DOHH2 (cell line): ENCODE measurements at regions not wholly inside any gene's neighbourhood (a gene's known extent, or its start where the extent isn't known, plus 50 kb on each side); places are given as distances from the start of the nearest gene placed in this dataset.

ENCODE experiments used
- H3F3A ChIP-seq: fragments of 200-600 bp; sonication (generic), shearing (Covaris generic); 2 replicates; pipeline ENCODE4 v1.6.0; 2016; ENCODE audit warnings: antibody characterized with exemption, mild to moderate bottlenecking; ENCODE audit not compliant: control insufficient read depth, insufficient read depth
- H3K27ac ChIP-seq: fragments of 200-600 bp; sonication (generic); 2 replicates; pipeline ENCODE4 v1.5.1; 2014; ENCODE audit warnings: low read depth, mild to moderate bottlenecking, low read length, moderate library complexity
- H3K27me3 ChIP-seq: fragments of 200-600 bp; sonication (generic); 2 replicates; pipeline ENCODE4 v1.6.1; 2014; ENCODE audit warnings: mild to moderate bottlenecking, low read length, mixed read lengths; ENCODE audit not compliant: control insufficient read depth
- H3K36me3 ChIP-seq: fragments of 200-600 bp; sonication (generic); 2 replicates; pipeline ENCODE4 v1.6.1; 2014; ENCODE audit warnings: mild to moderate bottlenecking, low read length, moderate library complexity, mixed read lengths; ENCODE audit not compliant: control insufficient read depth
- H3K4me1 ChIP-seq: fragments of 200-600 bp; sonication (generic); 2 replicates; pipeline ENCODE4 v1.6.1; 2014; ENCODE audit warnings: mild to moderate bottlenecking, low read length, mixed read lengths; ENCODE audit not compliant: control insufficient read depth
- H3K4me2 ChIP-seq: fragments of 200-600 bp; sonication (generic); 2 replicates; pipeline ENCODE4 v1.6.0; 2014; ENCODE audit warnings: mild to moderate bottlenecking, low read length, moderate library complexity
- H3K4me3 ChIP-seq: fragments of 200-600 bp; sonication (generic); 2 replicates; pipeline ENCODE4 v1.5.1; 2014; ENCODE audit warnings: mild to moderate bottlenecking, low read length, mixed read lengths
- H3K79me2 ChIP-seq: fragments of 200-600 bp; sonication (generic); 2 replicates; pipeline ENCODE4 v1.6.1; 2014; ENCODE audit warnings: mild to moderate bottlenecking, low read length, mixed read lengths; ENCODE audit not compliant: control insufficient read depth
- H3K9me2 ChIP-seq: fragments of 200-600 bp; sonication (generic); replicated peaks from 2 replicates; pipeline ENCODE4 v1.6.1; 2014; ENCODE audit warnings: mild to moderate bottlenecking, low read length, mixed read lengths; ENCODE audit not compliant: control insufficient read depth
- H3K9me3 ChIP-seq: fragments of 200-600 bp; sonication (generic); 2 replicates; pipeline ENCODE4 v1.6.1; 2014; ENCODE audit warnings: antibody characterized with exemption, low read length, mixed read lengths; ENCODE audit not compliant: control insufficient read depth, insufficient read depth
- H4K20me1 ChIP-seq: fragments of 200-600 bp; sonication (generic); 2 replicates; pipeline ENCODE4 v1.6.0; 2014; ENCODE audit warnings: low read depth, mild to moderate bottlenecking, antibody characterized with exemption, low read length, moderate library complexity; ENCODE audit not compliant: control insufficient read depth, insufficient read depth
- CTCF ChIP-seq: fragments of 200-600 bp; sonication (generic); IDR thresholded peaks from one replicate; pipeline ENCODE4 v1.5.1; 2014; ENCODE audit warnings: antibody characterized with exemption, mild to moderate bottlenecking, low read depth, low read length; ENCODE audit not compliant: poor library complexity, severe bottlenecking
- EZH2phosphoT487 ChIP-seq: fragments of 200-600 bp; sonication (generic); IDR thresholded peaks from 2 replicates; pipeline ENCODE4 v1.6.1; 2017; ENCODE audit warnings: borderline replicate concordance, mild to moderate bottlenecking, antibody characterized with exemption, low read length, moderate library complexity, mixed read lengths

- TF ChIP-seq EZH2phosphoT487 (no peak), CTCF (no peak)
- Histone ChIP-seq H3K4me3 (no peak overlapping the region), H3K9me3 (no peaks in the 10 kb centered on the region), H3K27me3 (no peaks in the 10 kb centered on the region), H3K4me1 (no peaks in the 10 kb centered on the region), H3K79me2 (no peaks in the 10 kb centered on the region), H3K4me2 (no peak overlapping the region), H3K36me3 (no peaks in the 10 kb centered on the region), H3K27ac (no peak overlapping the region), H4K20me1 (no peaks in the 10 kb centered on the region), H3F3A (no peaks in the 10 kb centered on the region), H3K9me2 (no peaks in the 10 kb centered on the region)
Observed at GRCh38 chr3:107111872-107112271, 265.4 kb upstream of the CCDC54 start.

- H3K36me3 ChIP-seq = no peaks in the 10 kb centered on the region
- no peaks in the 10 kb centered on the region for H3K9me3 ChIP-seq
- H3K4me1 ChIP-seq = no peaks in the 10 kb centered on the region
- no peaks in the 10 kb centered on the region for H3K9me2 ChIP-seq
- H3K4me2 ChIP-seq = no peak overlapping the region
- H3K79me2 ChIP-seq = no peaks in the 10 kb centered on the region
- no peak overlapping the region for H3K27ac ChIP-seq
- no peaks in the 10 kb centered on the region for H4K20me1 ChIP-seq
- no peak for TF ChIP-seq EZH2phosphoT487
- TF ChIP-seq CTCF = no peak
- H3K4me3 ChIP-seq = no peak overlapping the region
- no peaks in the 10 kb centered on the region for H3F3A ChIP-seq
- no peaks in the 10 kb centered on the region for H3K27me3 ChIP-seq
Observed at GRCh38 chr3:107112356-107112755, 264.9 kb upstream of the CCDC54 start.

- Histone ChIP-seq H3K79me2 (no peaks in the 10 kb centered on the region), H3K27ac (no peak overlapping the region), H3K4me3 (no peak overlapping the region), H3F3A (no peaks in the 10 kb centered on the region), H3K4me2 (no peak overlapping the region), H3K27me3 (no peaks in the 10 kb centered on the region), H3K9me3 (no peaks in the 10 kb centered on the region), H3K36me3 (no peaks in the 10 kb centered on the region), H3K4me1 (0 out of 2 replicates have a peak, but pooled peaks cover 4% of the 10 kb centered on the region), H4K20me1 (no peaks in the 10 kb centered on the region), H3K9me2 (no peaks in the 10 kb centered on the region)
- no peak for TF ChIP-seq EZH2phosphoT487
- no peak for TF ChIP-seq CTCF
Observed at GRCh38 chr3:107116251-107116650, 261.0 kb upstream of the CCDC54 start.

GRCh38 chr3:107117156-107117555 lies 260.1 kb upstream of the CCDC54 start:
- TF ChIP-seq CTCF (no peak), EZH2phosphoT487 (no peak)
- no peak overlapping the region for H3K27ac ChIP-seq

More at GRCh38 chr3:107117156-107117555, 260.1 kb upstream of the CCDC54 start:
- no peak overlapping the region for H3K4me2 ChIP-seq
- H3K4me1 ChIP-seq = 0 out of 2 replicates have a peak, but pooled peaks cover 4% of the 10 kb centered on the region
- H3F3A ChIP-seq = no peaks in the 10 kb centered on the region
- no peaks in the 10 kb centered on the region for H3K27me3 ChIP-seq
- no peak overlapping the region for H3K4me3 ChIP-seq
- H3K36me3 ChIP-seq = no peaks in the 10 kb centered on the region
- no peaks in the 10 kb centered on the region for H3K9me3 ChIP-seq
- H3K9me2 ChIP-seq = no peaks in the 10 kb centered on the region
- no peaks in the 10 kb centered on the region for H4K20me1 ChIP-seq
- H3K79me2 ChIP-seq = no peaks in the 10 kb centered on the region
